NCI-H146 (cell line): ENCODE measurements at regions not wholly inside any gene's neighbourhood (a gene's known extent, or its start where the extent isn't known, plus 50 kb on each side); places are given as distances from the start of the nearest gene placed in this dataset.

ENCODE experiments used
- DNase-seq: peaks from one replicate; lab custom pipeline; 2025; lab: John Stamatoyannopoulos, UW

- no peak for DNase-seq
Observed at GRCh38 chr13:80666782-80667552, 326.0 kb upstream of the SPRY2 start.

- no peak for DNase-seq
Observed at GRCh38 chr13:80665792-80666333, 324.9 kb upstream of the SPRY2 start.

- DNase-seq, result no peak
Observed at GRCh38 chr13:80664950-80665349, 324.0 kb upstream of the SPRY2 start.

- no peak for DNase-seq
Observed at GRCh38 chr13:80663788-80664187, 322.9 kb upstream of the SPRY2 start.

DNA sequence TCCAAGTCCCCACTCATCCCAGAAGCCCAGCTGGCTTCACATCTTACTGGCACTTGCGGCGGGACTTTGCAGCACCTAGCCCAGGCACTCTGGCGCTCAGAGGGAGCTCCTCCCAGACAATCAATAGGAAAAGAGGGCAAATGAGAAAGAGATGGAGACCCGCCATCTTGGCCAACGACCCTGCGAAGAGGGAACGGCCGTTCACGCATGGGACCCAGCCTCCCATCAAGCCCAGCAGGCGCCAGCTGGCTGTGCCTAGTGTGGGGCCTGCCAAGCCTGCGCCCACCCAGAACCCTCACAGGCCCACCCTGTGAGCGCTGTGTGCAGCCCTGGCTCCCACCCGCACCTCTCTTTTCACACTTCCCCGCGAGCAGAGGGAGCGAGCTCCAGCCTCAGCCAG, 317.8 kb upstream of the SPRY2 start:
- no peak for DNase-seq

DNA sequence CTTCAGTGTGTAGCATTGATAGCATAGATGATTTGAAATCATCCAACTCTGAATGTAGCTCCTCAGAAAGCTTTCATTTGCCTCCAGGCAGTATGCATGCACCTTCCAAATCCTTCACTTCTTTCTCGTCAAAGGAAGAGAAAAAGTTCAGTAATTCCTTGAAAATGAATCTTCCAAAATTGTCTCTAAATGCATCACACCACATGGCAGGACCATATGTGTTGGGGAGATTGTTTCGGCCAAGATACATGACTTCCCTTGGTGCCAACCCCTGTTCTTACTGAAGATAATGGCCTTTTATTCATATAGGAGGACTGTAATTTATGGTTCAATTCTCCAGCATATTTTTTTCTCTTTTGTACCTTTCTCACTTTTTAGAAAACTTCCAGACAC, 315.6 kb upstream of the SPRY2 start:
- DNase-seq, result no peak

DNA sequence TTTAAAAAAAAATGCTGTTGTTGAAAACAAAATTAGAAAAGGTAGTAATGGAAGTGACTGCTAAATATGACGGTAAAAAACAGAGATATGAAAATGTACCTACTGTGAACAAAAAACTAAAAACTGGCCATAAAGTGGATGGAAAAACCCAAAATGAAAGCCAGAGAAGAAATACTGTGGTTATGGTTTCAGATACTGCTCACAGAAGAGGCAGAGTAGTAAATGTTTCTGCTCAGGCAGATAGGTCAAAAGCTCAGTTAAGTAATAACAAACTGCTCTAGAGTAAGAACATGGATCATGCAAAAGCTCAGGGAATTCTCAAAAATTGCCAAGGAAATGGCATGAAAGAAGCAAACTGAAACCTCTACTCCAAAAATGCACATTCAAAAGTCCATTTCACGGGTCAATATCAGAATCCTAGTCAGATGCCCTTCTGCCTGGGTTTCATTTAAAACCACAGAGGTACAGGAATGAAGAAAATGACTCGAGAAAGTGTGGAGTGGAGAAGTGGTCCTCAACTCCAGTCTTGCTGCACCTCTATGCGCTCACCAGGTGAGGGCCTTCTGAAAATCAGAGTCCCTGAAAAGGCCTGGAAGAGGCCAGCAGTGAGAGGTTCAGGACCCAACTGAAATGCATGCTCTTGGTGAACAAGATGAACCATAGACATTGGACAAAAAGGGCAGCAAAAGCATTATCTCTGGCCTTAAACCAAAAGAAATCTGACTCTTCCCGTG, 315.0 kb upstream of the SPRY2 start:
- peak; percentile 9 for DNase-seq

- DNase-seq, result peak; percentile 71
Observed at GRCh38 chr13:80654638-80655249, 313.8 kb upstream of the SPRY2 start.

- no peak for DNase-seq
Observed at GRCh38 chr13:80649274-80649673, 308.3 kb upstream of the SPRY2 start.

GRCh38 chr13:80642641-80643040, 301.7 kb upstream of the SPRY2 start:
- DNase-seq, result no peak

DNA sequence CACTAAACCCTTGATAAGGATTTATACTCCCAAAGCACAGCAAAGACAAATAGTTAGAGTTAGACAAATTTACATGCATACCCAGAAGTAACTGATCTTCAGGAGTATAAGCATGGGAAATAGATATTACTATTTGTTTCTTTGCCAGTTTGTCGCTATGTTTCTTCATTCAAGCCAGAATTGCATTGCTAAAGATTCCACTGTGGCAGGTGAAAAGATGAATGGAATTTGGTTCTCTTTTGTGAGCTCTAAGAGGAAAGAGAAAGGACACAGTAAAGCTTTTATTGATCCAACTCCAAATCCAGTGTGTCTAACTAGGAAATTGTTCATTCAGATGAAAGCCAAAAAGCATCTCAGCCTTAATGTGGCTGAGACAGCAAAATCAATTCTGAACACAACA, 292.3 kb upstream of the SPRY2 start:
- DNase-seq, result no peak

GRCh38 chr13:80630685-80631121, 289.8 kb upstream of the SPRY2 start:
- DNase-seq, result no peak

- no peak for DNase-seq
Observed at GRCh38 chr13:80618781-80619180, 277.9 kb upstream of the SPRY2 start.

DNA sequence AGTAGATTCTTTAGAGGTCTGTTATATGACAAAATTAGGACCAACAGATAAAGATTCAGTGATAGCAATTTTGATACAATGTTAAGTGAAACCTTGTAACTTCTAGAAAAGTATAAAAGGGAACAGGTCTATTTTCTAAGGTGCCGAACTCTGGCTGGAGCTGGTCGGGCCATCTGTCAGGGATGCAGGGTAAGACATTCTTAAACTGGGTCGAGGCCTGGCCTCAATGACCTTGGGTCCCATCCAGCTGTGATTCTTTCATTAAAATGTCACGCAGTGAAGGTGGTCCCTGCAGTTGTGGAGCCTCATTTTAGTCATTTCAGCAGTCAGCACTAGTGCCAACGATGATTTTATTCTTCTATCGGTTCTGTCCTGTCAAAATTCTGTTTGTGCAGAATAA, 271.9 kb upstream of the SPRY2 start:
- no peak for DNase-seq

- DNase-seq, result no peak
Observed at GRCh38 chr13:80611310-80611709, 270.4 kb upstream of the SPRY2 start.

- no peak for DNase-seq
Observed at GRCh38 chr13:80605716-80606115, 264.8 kb upstream of the SPRY2 start.

DNA sequence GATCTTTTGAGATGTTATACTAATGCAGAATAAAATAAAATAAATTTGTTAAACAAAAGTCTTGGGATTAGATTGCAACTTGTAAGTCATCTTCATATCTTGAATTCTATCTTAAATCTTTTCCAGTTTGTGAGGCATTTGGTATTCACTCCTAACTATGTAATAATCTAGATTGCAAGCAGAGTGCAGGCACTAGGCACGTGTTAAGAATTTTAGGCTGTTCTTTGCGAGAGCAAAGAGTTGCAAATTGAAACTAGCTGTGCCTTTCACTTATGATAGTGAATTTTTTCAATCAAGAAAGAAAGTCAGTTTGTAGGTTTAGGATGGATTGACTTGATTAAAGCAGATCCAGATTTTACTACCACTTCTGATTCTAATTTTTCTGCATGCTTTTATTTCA, 264.1 kb upstream of the SPRY2 start:
- DNase-seq, result no peak

DNA sequence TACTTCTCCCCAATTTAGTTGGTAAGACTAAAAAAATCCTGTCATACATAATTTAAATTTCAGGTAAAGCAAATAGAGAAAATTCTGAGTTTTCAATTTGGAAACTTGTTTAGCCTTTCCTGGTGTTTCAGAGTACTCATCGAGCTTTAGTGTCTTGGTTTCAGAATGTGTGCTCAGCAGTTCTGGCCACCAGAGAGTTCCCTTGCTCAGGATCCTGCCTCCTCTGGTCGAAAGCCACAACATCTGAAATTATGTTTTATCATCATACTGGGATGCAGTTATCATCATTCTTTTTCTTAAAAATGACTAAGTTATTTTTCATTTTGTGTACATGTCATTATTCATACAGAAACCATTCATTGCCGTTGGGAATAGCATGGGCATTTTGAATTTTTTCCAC, 263.2 kb upstream of the SPRY2 start:
- no peak for DNase-seq

DNA sequence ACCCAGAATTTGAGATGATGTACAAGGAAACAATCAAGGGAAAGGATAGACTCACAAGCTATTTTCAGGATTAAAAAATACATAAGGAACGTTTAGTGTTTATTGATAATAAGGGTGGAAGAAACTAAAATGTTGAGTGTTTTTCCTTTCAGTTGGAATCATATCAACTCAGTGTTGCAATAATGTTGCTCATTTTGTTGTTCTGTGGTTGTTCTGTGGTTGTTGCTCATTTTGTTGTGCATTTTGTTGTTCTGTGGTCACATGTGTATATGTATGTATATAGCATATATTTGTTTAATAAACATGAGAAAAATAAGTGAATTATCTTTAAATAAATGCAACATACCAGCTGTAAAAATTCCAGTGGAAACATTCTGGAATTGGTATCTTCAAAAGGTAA, 262.4 kb upstream of the SPRY2 start:
- DNase-seq, result no peak

- DNase-seq, result no peak
Observed at GRCh38 chr13:80599765-80600164, 258.8 kb upstream of the SPRY2 start.

- DNase-seq, result no peak
Observed at GRCh38 chr13:80598189-80598588, 257.3 kb upstream of the SPRY2 start.

DNA sequence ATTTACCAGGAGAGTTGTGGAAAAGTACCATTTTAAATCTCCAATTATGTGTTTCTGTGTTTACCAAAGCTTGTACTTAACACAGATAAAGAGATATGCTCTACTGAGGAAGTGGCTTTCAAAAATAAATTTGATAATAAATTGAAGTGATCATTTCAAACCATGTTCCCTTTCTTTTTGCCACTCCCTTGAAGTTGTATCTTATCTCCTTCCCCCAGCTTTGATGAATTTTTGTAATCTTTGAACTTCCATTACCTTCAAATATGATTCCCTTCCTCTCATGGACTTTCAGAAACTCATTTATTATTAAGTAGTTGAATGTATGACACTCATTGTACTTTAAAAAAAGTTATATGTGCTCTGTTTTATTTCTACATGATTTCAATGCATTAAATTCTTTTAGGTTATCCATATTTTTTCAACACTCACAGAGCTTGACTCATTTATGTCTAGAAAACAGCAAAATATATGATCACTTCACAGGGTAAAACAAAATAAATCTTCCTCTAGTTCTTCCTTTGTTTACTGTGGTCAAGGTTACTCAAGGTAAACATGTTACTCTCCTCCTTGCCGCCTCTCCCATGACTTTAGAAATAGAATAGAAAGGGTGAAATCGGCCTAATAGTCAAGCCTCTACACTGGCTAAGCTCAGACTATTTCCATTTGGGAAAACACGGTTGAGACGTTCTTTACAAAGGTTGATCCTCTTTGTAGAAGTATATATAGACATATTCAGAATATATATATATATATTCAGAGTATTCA, 251.2 kb upstream of the SPRY2 start:
- DNase-seq, result no peak
